CD4-positive, alpha-beta memory T cell (primary cell): ENCODE measurements at regions not wholly inside any gene's neighbourhood (a gene's known extent, or its start where the extent isn't known, plus 50 kb on each side); places are given as distances from the start of the nearest gene placed in this dataset.

Experiments
- CTCF ChIA-PET: fragments of 350-600 bp; sonication (Branson Sonifier 250); formaldehyde crosslinking; loops from one replicate; lab custom pipeline; 2021; ENCODE audit warnings: inconsistent platforms; ENCODE audit not compliant: partially characterized antibody; lab: Charles Lee
- POLR2A ChIA-PET: fragments of 350-600 bp; sonication (Branson Sonifier 250); formaldehyde crosslinking; loops from one replicate; lab custom pipeline; 2021; ENCODE audit not compliant: partially characterized antibody; lab: Charles Lee
- DNase-seq, 5 donors: peaks; one replicate each; pipeline versions ENCODE4 v3.0.0 to v3.0.0-alpha.2; 2020 to 2022; ENCODE audit warnings: mixed read lengths in 1 of 5
- H3K27ac ChIP-seq: one replicate; pipeline ENCODE4 v1.7.0; 2013; ENCODE audit warnings: low read depth, low read length
- H3K27me3 ChIP-seq: 2 replicates; pipeline ENCODE4 v1.7.0; 2013; ENCODE audit warnings: mild to moderate bottlenecking, low read length, moderate library complexity; ENCODE audit not compliant: insufficient read depth
- H3K36me3 ChIP-seq: 2 replicates; pipeline ENCODE4 v1.7.0; 2013; ENCODE audit warnings: mild to moderate bottlenecking, low read length, moderate library complexity; ENCODE audit not compliant: insufficient read depth
- H3K4me1 ChIP-seq: 2 replicates; pipeline ENCODE4 v1.7.0; 2013; ENCODE audit warnings: mild to moderate bottlenecking, low read length, moderate library complexity; ENCODE audit not compliant: insufficient read depth
- H3K4me3 ChIP-seq, 2 donors: one replicate each; pipeline ENCODE4 v1.7.0; 2013; ENCODE audit warnings: low read length in 2 of 2, mild to moderate bottlenecking in 1 of 2
- H3K9me3 ChIP-seq, 2 donors: one replicate each; pipeline ENCODE4 v1.7.0; 2013; ENCODE audit warnings: low read length in 2 of 2, control low read depth in 1 of 2; ENCODE audit not compliant: control insufficient read depth in 1 of 2
- H3K27ac Mint-ChIP-seq, 7 donors: one replicate each; pipeline ENCODE4 v1.8.0; 2020 to 2021; ENCODE audit warnings: mixed read lengths in 7 of 7, mild to moderate bottlenecking in 6 of 7, inconsistent platforms in 3 of 7, moderate library complexity in 3 of 7
- H3K27me3 Mint-ChIP-seq, 2 donors: one replicate each; pipeline ENCODE4 v1.8.0; 2020 to 2021; ENCODE audit warnings: mixed read lengths in 2 of 2
- H3K36me3 Mint-ChIP-seq, 2 donors: one replicate each; pipeline ENCODE4 v1.8.0; 2020 to 2021; ENCODE audit warnings: mixed read lengths in 2 of 2, inconsistent platforms in 1 of 2, mild to moderate bottlenecking in 1 of 2
- H3K4me1 Mint-ChIP-seq, 4 donors: one replicate each; pipeline ENCODE4 v1.8.0; 2020 to 2021; ENCODE audit warnings: mixed read lengths in 4 of 4, mild to moderate bottlenecking in 1 of 4
- H3K4me3 Mint-ChIP-seq, 8 donors: one replicate each; pipeline ENCODE4 v1.8.0; 2020 to 2021; ENCODE audit warnings: mixed read lengths in 8 of 8, mild to moderate bottlenecking in 7 of 8, moderate library complexity in 6 of 8, inconsistent platforms in 3 of 8
- H3K9me3 Mint-ChIP-seq, 8 donors: one replicate each; pipeline ENCODE4 v1.8.0; 2020 to 2021; ENCODE audit warnings: mixed read lengths in 8 of 8, mild to moderate bottlenecking in 5 of 8, inconsistent platforms in 3 of 8, moderate library complexity in 1 of 8
- intact Hi-C: fragments of 100-400 bp; cut with micrococcal nuclease; formaldehyde crosslinking; loops from one replicate; pipeline ENCODE4 v1.15.1; 2023

GRCh38 chr15:92807971-92808571, 92.1 kb upstream of the CHD2 start:
- ChIA-PET CTCF (interaction anchor here (0.7 to 6.1 kb wide), 17 partner anchors 11 to 125 kb away, joined by 3 to 121 read pairs (median 17); partner anchors contain the start of gene CHD2), POLR2A (interaction anchor here (0.8 to 14.5 kb wide), 23 partner anchors 11 to 240 kb away, joined by 3 to 1104 read pairs (median 8); partner anchors contain the start of gene CHD2)
- no peaks in the 10 kb centered on the region for H3K9me3 ChIP-seq
- Mint-ChIP-seq H3K27ac (peak overlapping the region; percentile 92 to 100 (median 95)), H3K4me1 (peaks cover 24 to 63% (median 41%) of the 10 kb centered on the region in 4 donors), H3K27me3 (no peaks in the 10 kb centered on the region), H3K36me3 (peaks cover 0 to 1% of the 10 kb centered on the region in 2 donors), H3K4me3 (peak overlapping the region; percentile 79 to 97 (median 89)), H3K9me3 (no peaks in the 10 kb centered on the region)
- no peaks in the 10 kb centered on the region for H3K27me3 ChIP-seq
- H3K27ac ChIP-seq = peak overlapping the region; percentile 91
- intact Hi-C loops = loop anchor here (1.0 kb wide), 1 partner anchor 11 kb away; no protein-coding TSS in a partner anchor
- H3K36me3 ChIP-seq = no peaks in the 10 kb centered on the region
- H3K4me3 ChIP-seq = peak overlapping the region in 1 of 2 donors; percentile 60
- peak in 3 of 5 donors; percentile 25 to 62 (median 34) for DNase-seq
- peaks cover 58% of the 10 kb centered on the region for H3K4me1 ChIP-seq

GRCh38 chr15:92808598-92809063, 91.5 kb upstream of the CHD2 start:
- no peaks in the 10 kb centered on the region for H3K9me3 Mint-ChIP-seq
- no peaks in the 10 kb centered on the region for H3K27me3 Mint-ChIP-seq
- intact Hi-C loops = loop anchor here (1.0 kb wide), 8 partner anchors 11 to 110 kb away; partner anchors contain the start of gene CHD2
- peaks cover 58% of the 10 kb centered on the region for H3K4me1 ChIP-seq
- no peaks in the 10 kb centered on the region for H3K36me3 ChIP-seq
- H3K4me3 ChIP-seq = peak overlapping the region in 1 of 2 donors; percentile 60
- no peaks in the 10 kb centered on the region for H3K9me3 ChIP-seq
- H3K27ac Mint-ChIP-seq = peak overlapping the region; percentile 92 to 100 (median 95)
- POLR2A ChIA-PET = interaction anchor here (0.7 to 14.5 kb wide), 26 partner anchors 11 to 239 kb away, joined by 3 to 1104 read pairs (median 9); partner anchors contain the start of gene CHD2
- peak overlapping the region; percentile 91 for H3K27ac ChIP-seq
- peaks cover 0 to 3% of the 10 kb centered on the region in 2 donors for H3K36me3 Mint-ChIP-seq
- H3K4me3 Mint-ChIP-seq = peak overlapping the region; percentile 79 to 97 (median 89)
- peaks cover 28 to 68% (median 43%) of the 10 kb centered on the region in 4 donors for H3K4me1 Mint-ChIP-seq
- CTCF ChIA-PET = interaction anchor here (1.0 to 6.1 kb wide), 18 partner anchors 10 to 125 kb away, joined by 3 to 121 read pairs (median 14); partner anchors contain the start of gene CHD2
- H3K27me3 ChIP-seq = no peaks in the 10 kb centered on the region
- DNase-seq = no peak

DNA sequence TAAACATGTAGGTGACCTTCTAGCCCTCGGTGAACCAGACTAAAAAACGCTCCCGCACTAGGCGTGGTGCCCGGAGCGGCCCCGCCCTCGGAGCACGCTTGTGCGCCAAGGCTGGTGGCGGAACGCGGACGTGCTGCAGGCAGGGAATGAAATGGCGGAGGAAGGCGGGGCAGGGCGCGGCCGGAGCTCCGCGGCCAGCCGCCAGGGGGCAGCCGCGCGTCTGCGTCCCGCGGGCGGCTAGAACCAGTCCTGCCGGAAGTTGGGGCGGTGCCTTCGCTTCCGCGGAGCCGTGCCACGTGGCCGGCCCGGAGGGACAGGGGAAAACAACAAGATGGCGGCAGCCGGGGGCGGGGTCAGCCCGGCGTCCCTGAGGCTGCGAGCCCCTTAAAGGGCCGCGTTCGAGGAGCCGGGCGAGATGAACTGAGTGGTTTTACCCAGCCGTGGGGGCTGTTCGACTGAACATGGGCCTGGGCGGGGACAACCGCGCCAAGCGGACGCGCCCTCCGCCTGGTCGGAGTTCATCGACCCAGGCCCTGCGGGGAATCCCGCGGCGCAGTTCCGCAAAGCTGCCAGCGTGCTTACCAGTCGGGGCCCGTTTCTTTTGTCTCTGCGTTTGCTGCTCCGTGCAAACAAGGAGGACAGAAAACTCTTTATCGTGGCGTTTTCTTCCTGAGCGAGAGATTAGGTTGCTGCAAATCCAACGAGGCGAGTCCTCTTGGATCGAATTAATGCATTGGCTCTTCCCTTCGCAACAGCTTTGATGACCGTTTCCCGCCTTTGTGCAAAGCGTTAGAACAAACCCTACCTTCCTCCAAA, 90.9 kb upstream of the CHD2 start:
- H3K4me1 ChIP-seq = peaks cover 58% of the 10 kb centered on the region
- ChIA-PET POLR2A (interaction anchor here (0.7 to 14.5 kb wide), 28 partner anchors 11 to 175 kb away, joined by 3 to 1104 read pairs (median 8); partner anchors contain the start of gene CHD2), CTCF (interaction anchor here (1.3 to 6.1 kb wide), 17 partner anchors 10 to 119 kb away, joined by 3 to 121 read pairs (median 17); partner anchors contain the start of gene CHD2)
- H3K9me3 ChIP-seq = no peaks in the 10 kb centered on the region
- Mint-ChIP-seq H3K27ac (peak overlapping the region; percentile 92 to 100 (median 95)), H3K4me3 (peak overlapping the region; percentile 79 to 97 (median 89)), H3K9me3 (no peaks in the 10 kb centered on the region), H3K27me3 (no peaks in the 10 kb centered on the region), H3K36me3 (peaks cover 0 to 3% of the 10 kb centered on the region in 2 donors), H3K4me1 (peaks cover 27 to 68% (median 43%) of the 10 kb centered on the region in 4 donors)
- no peaks in the 10 kb centered on the region for H3K27me3 ChIP-seq
- peak overlapping the region; percentile 84 to 94 for H3K4me3 ChIP-seq
- no peaks in the 10 kb centered on the region for H3K36me3 ChIP-seq
- peak overlapping the region; percentile 91 for H3K27ac ChIP-seq
- DNase-seq = peak; percentile 98 to 100 (median 99)
- intact Hi-C loops = loop anchor here (1.0 kb wide), 7 partner anchors 11 to 109 kb away; partner anchors contain the start of gene CHD2

GRCh38 chr15:92809880-92810361, 90.2 kb upstream of the CHD2 start:
- Mint-ChIP-seq H3K4me3 (peak overlapping the region; percentile 79 to 97 (median 89)), H3K4me1 (peaks cover 28 to 73% (median 47%) of the 10 kb centered on the region in 4 donors), H3K36me3 (peaks cover 0 to 3% of the 10 kb centered on the region in 2 donors), H3K27ac (peak overlapping the region; percentile 92 to 100 (median 95)), H3K9me3 (no peaks in the 10 kb centered on the region), H3K27me3 (no peaks in the 10 kb centered on the region)
- Histone ChIP-seq H3K36me3 (no peaks in the 10 kb centered on the region), H3K4me1 (peaks cover 64% of the 10 kb centered on the region), H3K9me3 (no peaks in the 10 kb centered on the region), H3K4me3 (peak overlapping the region; percentile 84 to 94), H3K27ac (peak overlapping the region; percentile 91), H3K27me3 (no peaks in the 10 kb centered on the region)
- ChIA-PET POLR2A (interaction anchor here (1.0 to 14.5 kb wide), 21 partner anchors 10 to 174 kb away, joined by 3 to 1104 read pairs (median 15); partner anchors contain the start of gene CHD2), CTCF (interaction anchor here (1.3 to 6.1 kb wide), 15 partner anchors 9 to 116 kb away, joined by 3 to 121 read pairs (median 20); partner anchors contain the start of gene CHD2)
- peak in 4 of 5 donors; percentile 30 to 54 (median 36) for DNase-seq
- intact Hi-C loops = loop anchor here (1.0 kb wide), 7 partner anchors 10 to 108 kb away; partner anchors contain the start of gene CHD2

DNA sequence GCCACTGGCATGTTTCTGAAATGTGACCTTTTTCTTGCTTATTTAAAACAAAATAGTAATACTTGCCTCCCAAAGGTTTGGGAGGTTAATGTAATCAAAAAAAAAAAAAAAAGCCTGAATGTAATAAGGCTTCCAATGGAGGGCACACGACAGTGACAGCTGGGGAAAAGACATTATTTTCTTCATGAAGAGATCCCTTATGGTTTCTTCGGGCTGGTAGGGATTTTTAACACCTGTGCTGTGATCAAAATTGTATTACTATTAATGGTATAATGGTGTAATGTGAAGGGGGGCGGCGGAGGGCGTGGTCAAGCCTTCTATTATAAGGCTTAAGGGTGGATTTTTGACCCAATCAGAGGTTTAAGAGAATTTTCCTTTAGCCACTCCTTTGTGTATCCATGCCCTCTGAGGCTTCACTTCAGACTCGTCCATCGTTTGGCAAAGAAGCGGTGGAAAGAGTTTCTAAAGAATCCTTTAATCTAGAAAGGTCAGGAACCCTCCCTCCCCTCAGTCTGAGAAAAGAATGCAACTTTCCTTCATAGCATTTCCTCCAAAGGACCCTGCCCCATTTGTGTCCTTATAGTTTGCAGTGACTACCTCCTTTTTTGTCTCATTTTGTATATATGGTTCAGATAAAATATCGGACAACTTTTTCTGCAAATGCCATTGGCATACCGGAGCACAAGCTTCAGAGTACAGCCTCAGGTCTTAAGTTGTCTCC, 89.5 kb upstream of the CHD2 start:
- ChIA-PET POLR2A (interaction anchor here (1.1 to 14.5 kb wide), 19 partner anchors 9 to 115 kb away, joined by 3 to 1104 read pairs (median 23); partner anchors contain the start of gene CHD2), CTCF (interaction anchor here (1.0 to 6.1 kb wide), 13 partner anchors 8 to 107 kb away, joined by 3 to 121 read pairs (median 23); no protein-coding TSS in a partner anchor)
- DNase-seq = peak in 1 of 5 donors; percentile 53
- peaks cover 29 to 78% (median 49%) of the 10 kb centered on the region in 4 donors for H3K4me1 Mint-ChIP-seq
- Histone ChIP-seq H3K27me3 (no peaks in the 10 kb centered on the region), H3K27ac (peak overlapping the region; percentile 91), H3K4me3 (peak overlapping the region; percentile 84 to 94), H3K36me3 (no peaks in the 10 kb centered on the region), H3K4me1 (peaks cover 67% of the 10 kb centered on the region), H3K9me3 (no peaks in the 10 kb centered on the region)
- intact Hi-C loops = no loop called here
- H3K36me3 Mint-ChIP-seq = peaks cover 0 to 3% of the 10 kb centered on the region in 2 donors
- peak overlapping the region; percentile 92 to 100 (median 95) for H3K27ac Mint-ChIP-seq
- H3K27me3 Mint-ChIP-seq = no peaks in the 10 kb centered on the region
- peak overlapping the region; percentile 79 to 97 (median 89) for H3K4me3 Mint-ChIP-seq
- H3K9me3 Mint-ChIP-seq = no peaks in the 10 kb centered on the region
